Uterus (tissue), 3 donors: ENCODE measurements at regions not wholly inside any gene's neighbourhood (a gene's known extent, or its start where the extent isn't known, plus 50 kb on each side); places are given as distances from the start of the nearest gene placed in this dataset.

Source experiments
- DNase-seq, 2 donors: peaks; one replicate each; pipeline ENCODE4 v3.0.0-alpha.2; 2019 to 2020
- H3K27ac ChIP-seq, 2 donors: fragments of 200-600 bp; sonication (generic); 1 replicate in 1 of 2; 2 replicates in 1 of 2; pipeline ENCODE4 v1.5.1; 2016 to 2018
- H3K27me3 ChIP-seq, 2 donors: fragments of 200-600 bp; sonication (generic); one replicate each; pipeline ENCODE4 v1.5.1; 2018 to 2019; ENCODE audit warnings: control low read depth in 1 of 2
- H3K36me3 ChIP-seq, 2 donors: fragments of 200-600 bp; sonication (generic); one replicate each; pipeline ENCODE4 v1.5.1; 2019; ENCODE audit warnings: control low read depth in 1 of 2
- H3K4me1 ChIP-seq, 2 donors: fragments of 200-600 bp; sonication (generic); one replicate each; pipeline ENCODE4 v1.5.1; 2018 to 2019; ENCODE audit warnings: control low read depth in 1 of 2
- H3K4me3 ChIP-seq, 2 donors: fragments of 200-600 bp; sonication (generic); 1 replicate in 1 of 2; 2 replicates in 1 of 2; pipeline ENCODE4 v1.5.1; 2018 to 2019; ENCODE audit warnings: mild to moderate bottlenecking in 1 of 2
- H3K9me3 ChIP-seq, 2 donors: fragments of 200-600 bp; sonication (generic); one replicate each; pipeline ENCODE4 v1.5.1; 2019; ENCODE audit warnings: control low read depth in 1 of 2
- CTCF ChIP-seq, 4 experiments: fragments of 200-600 bp in 2 of 4; fragments of 450-650 bp in 2 of 4; sonication (generic) in 2 of 4; IDR thresholded peaks; one replicate each; pipeline ENCODE4 v1.5.1; 2016 to 2019; ENCODE audit warnings: antibody characterized with exemption in 4 of 4, mild to moderate bottlenecking in 2 of 4, moderate library complexity in 1 of 4
- POLR2A ChIP-seq, 2 donors: fragments of 450-650 bp; IDR thresholded peaks; one replicate each; pipeline ENCODE4 v1.6.1; 2016; ENCODE audit warnings: antibody characterized with exemption in 2 of 2, mild to moderate bottlenecking in 1 of 2, moderate library complexity in 1 of 2
- intact Hi-C: fragments of 100-400 bp; cut with DNase I; formaldehyde crosslinking; loops from one replicate; pipeline ENCODE4 v1.15.1; 2023; ENCODE audit warnings: low total_unique reads
- donor health status: DM: yes; HTN: yes; CAD: no.

DNA sequence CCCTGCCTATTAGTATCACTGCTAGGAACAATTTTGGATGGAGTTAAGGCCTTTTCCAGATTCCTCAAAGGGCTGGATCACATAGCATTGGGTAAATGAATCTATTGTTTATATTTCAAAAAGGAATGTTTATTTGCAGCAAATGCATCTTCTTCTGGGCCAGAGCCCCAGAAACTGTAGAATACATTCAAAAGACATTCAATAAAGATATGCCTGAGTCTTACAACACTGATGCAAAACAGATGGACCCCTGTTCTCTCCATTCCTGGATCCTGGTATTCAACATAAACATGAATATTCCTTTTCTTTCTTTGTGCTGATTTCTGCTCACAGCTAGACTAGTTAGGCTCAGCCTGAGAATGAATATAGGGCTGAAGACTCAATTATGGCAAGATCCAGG, 227.2 kb upstream of the KLHL29 start:
- H3K4me1 ChIP-seq, result no peaks in the 10 kb centered on the region
- H3K27me3 ChIP-seq, result no peaks in the 10 kb centered on the region
- DNase-seq, result no peak
- no peak overlapping the region for H3K27ac ChIP-seq
- no peaks in the 10 kb centered on the region for H3K36me3 ChIP-seq
- no peak overlapping the region for H3K4me3 ChIP-seq
- no peak for TF ChIP-seq CTCF (IDR thresholded peaks at IDR 0.05)
- TF ChIP-seq POLR2A (IDR thresholded peaks at IDR 0.05), result no peak
- intact Hi-C loops, result no loop called here
- no peaks in the 10 kb centered on the region for H3K9me3 ChIP-seq

DNA sequence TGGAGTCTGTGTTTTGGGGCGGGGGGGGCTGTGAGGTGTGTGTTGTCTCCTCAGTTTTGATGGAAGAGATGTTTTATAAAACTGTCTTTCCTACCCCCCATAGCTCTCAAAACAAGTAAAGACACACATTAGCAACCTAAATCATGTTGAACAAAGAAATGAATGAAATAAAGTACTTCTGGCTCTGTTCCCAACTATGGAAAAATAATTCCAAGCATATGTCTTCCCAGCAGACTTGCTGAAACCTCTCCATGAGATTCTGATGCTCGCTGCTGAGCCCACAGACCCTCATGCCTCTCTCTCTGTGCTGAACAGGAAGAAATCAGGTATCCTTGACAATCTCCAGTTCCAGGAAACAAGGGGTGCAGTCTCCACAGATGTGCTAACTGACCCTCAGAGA, 226.7 kb upstream of the KLHL29 start:
- Histone ChIP-seq H3K36me3 (no peaks in the 10 kb centered on the region), H3K27ac (no peak overlapping the region), H3K27me3 (no peaks in the 10 kb centered on the region), H3K4me1 (no peaks in the 10 kb centered on the region), H3K9me3 (no peaks in the 10 kb centered on the region), H3K4me3 (no peak overlapping the region)
- no peak for TF ChIP-seq CTCF (IDR thresholded peaks at IDR 0.05)
- no peak for TF ChIP-seq POLR2A (IDR thresholded peaks at IDR 0.05)
- DNase-seq, result no peak
- intact Hi-C loops, result no loop called here

DNA sequence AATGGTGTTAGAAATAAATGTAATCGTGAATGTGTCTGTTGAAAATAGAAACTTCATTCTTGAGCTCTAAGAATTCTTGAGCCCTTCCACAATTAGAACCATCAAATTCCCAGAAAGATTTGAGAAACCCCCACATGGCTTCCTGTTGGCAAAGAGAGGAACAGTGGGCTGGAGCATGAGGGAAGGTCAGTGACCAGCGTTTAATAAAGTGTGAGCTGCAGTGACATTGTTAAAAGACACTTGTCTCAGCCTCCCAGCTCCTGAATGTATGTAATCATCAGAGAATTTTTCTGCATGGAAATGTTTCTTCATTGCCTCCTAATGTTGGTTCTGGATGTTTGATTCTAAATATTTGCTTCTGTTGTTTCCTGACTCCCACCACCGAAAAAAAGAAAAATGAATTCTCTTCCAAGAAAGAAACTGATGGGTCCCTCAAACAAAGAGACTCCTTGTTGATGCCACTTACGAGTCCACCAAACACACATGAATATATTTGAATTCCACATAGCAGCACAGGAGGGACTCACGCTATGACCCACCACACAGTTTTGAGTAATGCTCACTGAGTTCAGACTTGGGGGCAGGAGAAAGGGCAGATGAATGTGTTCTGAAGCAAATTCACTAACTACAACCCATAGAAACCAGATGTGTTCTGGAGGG, 225.1 kb upstream of the KLHL29 start:
- no peaks in the 10 kb centered on the region for H3K9me3 ChIP-seq
- H3K27me3 ChIP-seq, result no peaks in the 10 kb centered on the region
- H3K27ac ChIP-seq, result no peak overlapping the region
- H3K36me3 ChIP-seq, result no peaks in the 10 kb centered on the region
- TF ChIP-seq CTCF (IDR thresholded peaks at IDR 0.05) (no peak), POLR2A (IDR thresholded peaks at IDR 0.05) (no peak)
- no peak overlapping the region for H3K4me3 ChIP-seq
- intact Hi-C loops, result no loop called here
- DNase-seq, result no peak
- no peaks in the 10 kb centered on the region for H3K4me1 ChIP-seq

GRCh38 chr2:23164173-23164572, 220.8 kb upstream of the KLHL29 start:
- Histone ChIP-seq H3K27me3 (no peaks in the 10 kb centered on the region), H3K27ac (no peak overlapping the region), H3K36me3 (no peaks in the 10 kb centered on the region), H3K4me3 (no peak overlapping the region), H3K4me1 (no peaks in the 10 kb centered on the region), H3K9me3 (no peaks in the 10 kb centered on the region)
- TF ChIP-seq POLR2A (IDR thresholded peaks at IDR 0.05) (no peak), CTCF (IDR thresholded peaks at IDR 0.05) (no peak)
- no peak for DNase-seq
- intact Hi-C loops, result no loop called here

DNA sequence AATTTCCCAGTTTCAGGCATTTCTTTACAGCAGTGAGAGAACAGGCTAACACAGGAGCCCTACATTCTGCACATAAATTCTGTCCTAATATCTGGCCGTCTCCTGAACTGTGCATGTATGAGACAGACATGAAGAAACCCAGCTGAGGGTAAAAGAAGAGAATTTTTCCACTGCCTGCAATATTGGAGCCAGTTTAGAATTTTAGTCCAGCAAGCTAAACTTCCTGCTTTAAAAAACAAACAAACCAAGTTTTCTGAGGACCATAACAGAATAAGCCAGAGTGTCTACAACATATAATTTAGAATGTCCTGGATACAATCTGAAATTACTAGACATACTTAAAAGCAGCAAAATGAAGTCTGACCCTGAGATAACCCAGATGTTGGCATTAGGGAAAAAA, 215.1 kb upstream of the KLHL29 start:
- intact Hi-C loops, result no loop called here
- no peak overlapping the region for H3K4me3 ChIP-seq
- no peaks in the 10 kb centered on the region for H3K36me3 ChIP-seq
- TF ChIP-seq POLR2A (IDR thresholded peaks at IDR 0.05) (no peak), CTCF (IDR thresholded peaks at IDR 0.05) (no peak)
- H3K27me3 ChIP-seq, result no peaks in the 10 kb centered on the region
- H3K4me1 ChIP-seq, result no peaks in the 10 kb centered on the region
- DNase-seq, result no peak
- no peak overlapping the region for H3K27ac ChIP-seq
- no peaks in the 10 kb centered on the region for H3K9me3 ChIP-seq
